GM20000 (cell line): ENCODE measurements at regions not wholly inside any gene's neighbourhood (a gene's known extent, or its start where the extent isn't known, plus 50 kb on each side); places are given as distances from the start of the nearest gene placed in this dataset.

Experiments
- DNase-seq: peaks from one replicate; pipeline ENCODE4 v3.0.0; 2012; ENCODE audit warnings: low spot score
- TF ChIP-seq, protein P1 (sequence below): IDR thresholded peaks from 2 replicates; pipeline ENCODE4 v1.5.1; 2012; ENCODE audit warnings: mild to moderate bottlenecking, control low read depth; ENCODE audit errors: extremely low read depth, missing control alignments

DNA sequence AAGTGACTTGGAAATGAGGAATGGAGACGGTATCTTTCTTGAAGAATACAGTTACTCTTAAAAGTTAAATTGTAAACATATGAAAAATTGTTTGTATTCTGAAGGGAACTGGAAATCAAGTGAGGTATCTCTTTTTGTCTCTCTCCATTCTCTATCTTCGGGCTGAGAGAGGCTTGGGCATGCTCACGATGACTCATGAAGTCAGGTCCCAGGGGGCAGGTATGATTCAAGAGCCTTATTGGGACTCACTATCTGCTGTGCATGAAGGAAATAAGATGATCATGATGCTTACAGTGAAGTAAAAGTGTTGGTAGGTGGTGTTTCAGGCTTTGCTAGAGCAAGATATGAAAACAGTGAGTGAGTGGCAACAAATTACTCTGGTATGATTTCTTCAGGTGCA lies 200.4 kb upstream of the PITX2 start:
- TF ChIP-seq, protein P1, sequence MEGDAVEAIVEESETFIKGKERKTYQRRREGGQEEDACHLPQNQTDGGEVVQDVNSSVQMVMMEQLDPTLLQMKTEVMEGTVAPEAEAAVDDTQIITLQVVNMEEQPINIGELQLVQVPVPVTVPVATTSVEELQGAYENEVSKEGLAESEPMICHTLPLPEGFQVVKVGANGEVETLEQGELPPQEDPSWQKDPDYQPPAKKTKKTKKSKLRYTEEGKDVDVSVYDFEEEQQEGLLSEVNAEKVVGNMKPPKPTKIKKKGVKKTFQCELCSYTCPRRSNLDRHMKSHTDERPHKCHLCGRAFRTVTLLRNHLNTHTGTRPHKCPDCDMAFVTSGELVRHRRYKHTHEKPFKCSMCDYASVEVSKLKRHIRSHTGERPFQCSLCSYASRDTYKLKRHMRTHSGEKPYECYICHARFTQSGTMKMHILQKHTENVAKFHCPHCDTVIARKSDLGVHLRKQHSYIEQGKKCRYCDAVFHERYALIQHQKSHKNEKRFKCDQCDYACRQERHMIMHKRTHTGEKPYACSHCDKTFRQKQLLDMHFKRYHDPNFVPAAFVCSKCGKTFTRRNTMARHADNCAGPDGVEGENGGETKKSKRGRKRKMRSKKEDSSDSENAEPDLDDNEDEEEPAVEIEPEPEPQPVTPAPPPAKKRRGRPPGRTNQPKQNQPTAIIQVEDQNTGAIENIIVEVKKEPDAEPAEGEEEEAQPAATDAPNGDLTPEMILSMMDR, result no peak
- DNase-seq, result no peak

DNA sequence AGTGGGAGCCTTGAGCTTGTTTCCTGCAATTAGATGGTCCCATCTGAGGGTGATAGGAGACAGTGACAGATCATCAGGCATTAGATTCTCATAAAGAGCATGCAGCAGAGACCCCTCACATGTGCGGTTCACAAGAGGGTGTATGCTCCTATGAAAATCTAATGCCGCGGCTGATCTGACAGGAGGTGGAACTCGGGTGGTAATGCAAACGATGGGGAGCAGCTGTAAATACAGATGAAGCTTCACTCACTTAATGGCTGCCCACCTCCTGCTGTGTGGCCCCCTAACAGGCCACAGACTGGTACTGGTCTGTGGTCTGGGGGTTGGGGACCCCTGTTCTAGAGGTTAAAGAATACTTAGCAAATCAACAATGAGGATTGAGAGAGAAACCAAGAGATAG lies 201.5 kb upstream of the PITX2 start:
- DNase-seq, result no peak
- TF ChIP-seq, protein P1, result no peak

DNA sequence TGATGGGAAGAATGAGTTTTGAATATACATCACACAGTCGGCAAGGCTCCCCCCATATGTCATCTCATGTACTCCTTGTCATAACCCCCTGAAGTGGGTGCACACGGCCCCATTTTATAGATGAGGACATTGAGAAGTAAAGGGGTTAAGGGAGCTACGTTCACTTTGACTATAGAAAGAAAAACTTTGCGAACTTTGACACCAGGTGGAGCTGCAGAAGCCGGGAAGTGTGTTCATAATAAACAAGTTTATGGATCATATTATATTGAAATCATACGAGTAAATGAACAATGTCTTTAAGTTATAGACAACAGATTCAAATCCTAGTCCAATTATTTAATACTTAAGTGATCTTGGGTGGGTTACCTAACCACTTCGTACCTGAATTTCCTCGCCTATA lies 203.8 kb upstream of the PITX2 start:
- TF ChIP-seq, protein P1, result no peak
- no peak for DNase-seq

DNA sequence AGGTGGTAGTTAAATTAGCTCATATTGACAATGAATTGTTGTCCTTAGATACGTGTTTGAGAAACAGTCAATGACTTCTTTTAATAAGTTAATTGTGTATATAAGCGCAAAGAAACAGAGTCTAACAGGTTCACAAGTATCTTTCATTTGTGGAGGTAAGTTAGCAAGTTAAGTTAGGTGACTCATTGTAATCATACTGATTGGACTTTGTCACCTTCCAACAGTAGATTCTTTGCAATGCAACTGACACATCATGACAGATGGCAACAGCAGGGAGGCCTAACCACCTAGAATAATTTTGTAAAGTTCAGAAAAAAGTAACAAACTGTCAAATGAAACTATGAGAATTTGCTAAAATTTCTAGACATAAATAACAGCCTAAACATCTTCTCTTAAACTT lies 207.6 kb upstream of the PITX2 start:
- TF ChIP-seq, protein P1, result no peak
- DNase-seq, result no peak

DNA sequence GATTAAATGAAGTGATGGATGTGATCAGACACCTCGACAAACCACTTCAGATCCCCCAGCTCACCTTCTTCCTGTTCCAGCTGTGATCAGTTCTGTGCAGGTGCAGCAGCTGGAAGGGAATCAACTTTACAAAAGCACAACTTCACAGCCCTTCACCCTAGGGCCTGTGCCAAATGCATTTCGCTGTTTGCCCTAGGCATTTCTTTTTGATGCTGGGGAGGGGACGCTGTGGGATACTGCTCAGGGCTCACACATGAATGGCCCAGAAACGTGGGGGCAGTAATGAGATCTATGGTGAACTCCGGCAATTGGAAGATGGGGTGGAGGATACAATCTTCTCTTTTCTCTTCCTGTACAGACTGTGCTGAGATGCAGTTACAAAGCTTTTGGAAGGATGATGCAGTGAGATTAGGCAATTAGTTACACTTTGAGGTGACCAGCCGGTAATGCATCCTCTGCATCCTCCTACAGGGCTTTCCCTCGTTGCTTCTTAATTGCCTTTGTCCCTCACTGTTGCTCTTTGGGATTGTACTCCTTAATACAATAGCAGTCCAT lies 215.1 kb upstream of the PITX2 start:
- TF ChIP-seq, protein P1, result no peak
- no peak for DNase-seq

DNA sequence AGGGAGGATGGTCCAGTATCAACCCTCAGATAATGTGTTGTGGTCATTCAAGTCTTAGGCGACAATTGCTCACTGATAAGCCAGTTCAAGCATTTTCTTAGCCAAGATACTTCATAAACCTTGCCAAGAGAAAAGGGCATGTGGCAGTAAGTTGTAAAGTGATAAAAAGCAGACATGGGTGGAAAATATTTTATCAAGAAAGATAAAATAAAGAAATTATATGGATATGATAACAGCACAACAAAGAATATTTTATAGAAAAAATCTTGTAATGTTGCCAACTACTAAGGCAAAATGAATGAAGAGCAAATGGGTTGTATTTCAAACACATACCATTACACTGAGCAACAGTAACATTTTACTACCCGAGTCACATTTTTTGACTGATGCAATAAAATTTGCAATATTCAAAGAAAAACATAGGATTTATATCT lies 217.4 kb upstream of the PITX2 start:
- TF ChIP-seq, protein P1, result no peak
- no peak for DNase-seq

DNA sequence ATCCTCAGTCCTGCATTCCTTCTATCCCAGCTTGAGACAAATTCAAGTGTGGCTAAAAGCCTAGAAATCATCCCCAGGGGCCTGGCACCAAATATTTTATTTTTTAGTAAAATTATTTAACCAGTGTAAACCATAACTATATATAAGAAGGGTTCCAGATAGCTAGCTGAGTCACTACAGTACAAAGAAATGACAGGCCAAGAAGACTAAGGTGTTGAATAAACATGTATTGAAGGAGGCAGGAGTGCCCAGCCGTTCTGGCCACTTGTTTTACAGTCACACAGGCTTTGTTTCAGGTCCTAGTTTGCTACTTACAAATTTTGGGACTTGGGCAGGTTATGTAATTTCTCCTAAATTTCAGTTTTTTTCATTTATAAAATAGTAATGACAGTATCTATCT lies 225.9 kb upstream of the PITX2 start:
- DNase-seq, result no peak
- TF ChIP-seq, protein P1, result no peak
